GM23248 (cell line): ENCODE measurements at regions not wholly inside any gene's neighbourhood (a gene's known extent, or its start where the extent isn't known, plus 50 kb on each side); places are given as distances from the start of the nearest gene placed in this dataset.

Experiments
- DNase-seq: peaks from one replicate; pipeline ENCODE4 v3.0.0-alpha.2; 2015
- H2AFZ ChIP-seq: fragments of 200-600 bp; sonication (generic); 2 replicates; pipeline ENCODE4 v1.6.1; 2016; ENCODE audit warnings: antibody characterized with exemption
- H3F3A ChIP-seq: fragments of 200-600 bp; sonication (generic); 2 replicates; pipeline ENCODE4 v1.6.1; 2016; ENCODE audit warnings: mild to moderate bottlenecking, antibody characterized with exemption, mixed run types; ENCODE audit not compliant: insufficient read depth
- H3K27ac ChIP-seq: fragments of 200-600 bp; sonication (generic); 2 replicates; pipeline ENCODE4 v1.5.1; 2016; ENCODE audit warnings: mild to moderate bottlenecking
- H3K27me3 ChIP-seq: fragments of 200-600 bp; sonication (generic); replicated peaks from 2 replicates; pipeline ENCODE4 v1.6.1; 2016; ENCODE audit warnings: mild to moderate bottlenecking; ENCODE audit not compliant: insufficient read depth
- H3K36me3 ChIP-seq: fragments of 200-600 bp; sonication (generic); 2 replicates; pipeline ENCODE4 v1.6.1; 2016; ENCODE audit warnings: low read depth, mild to moderate bottlenecking
- H3K4me1 ChIP-seq: fragments of 200-600 bp; sonication (generic); 2 replicates; pipeline ENCODE4 v1.6.1; 2016; ENCODE audit warnings: mild to moderate bottlenecking; ENCODE audit not compliant: insufficient read depth
- H3K4me2 ChIP-seq: fragments of 200-600 bp; sonication (generic); one replicate; pipeline ENCODE4 v1.6.1; 2016; ENCODE audit warnings: mild to moderate bottlenecking; ENCODE audit not compliant: unreplicated experiment
- H3K4me3 ChIP-seq: fragments of 200-600 bp; sonication (generic); 2 replicates; pipeline ENCODE4 v1.5.1; 2016; ENCODE audit warnings: mild to moderate bottlenecking
- H3K79me2 ChIP-seq: fragments of 200-600 bp; sonication (generic); 2 replicates; pipeline ENCODE4 v1.6.1; 2016; ENCODE audit warnings: mild to moderate bottlenecking; ENCODE audit not compliant: insufficient read depth
- H3K9ac ChIP-seq: fragments of 200-600 bp; sonication (generic); 2 replicates; pipeline ENCODE4 v1.6.1; 2016; ENCODE audit warnings: mild to moderate bottlenecking
- H3K9me2 ChIP-seq: fragments of 200-600 bp; sonication (generic); 2 replicates; pipeline ENCODE4 v1.6.1; 2016; ENCODE audit warnings: mixed run types, mild to moderate bottlenecking, moderate library complexity; ENCODE audit not compliant: insufficient read depth
- H3K9me3 ChIP-seq: fragments of 200-600 bp; sonication (generic); one replicate; pipeline ENCODE4 v1.6.1; 2017; ENCODE audit warnings: low read depth
- H4K20me1 ChIP-seq: fragments of 200-600 bp; sonication (generic); 2 replicates; pipeline ENCODE4 v1.6.0; 2016; ENCODE audit not compliant: insufficient read depth
- EZH2 ChIP-seq: fragments of 200-600 bp; sonication (generic); IDR thresholded peaks from 2 replicates; pipeline ENCODE4 v1.6.1; 2018; ENCODE audit warnings: antibody characterized with exemption, mild to moderate bottlenecking; ENCODE audit not compliant: insufficient read depth, poor library complexity, severe bottlenecking
- EZH2phosphoT487 ChIP-seq: fragments of 200-600 bp; sonication (generic); IDR thresholded peaks from 2 replicates; pipeline ENCODE4 v1.6.1; 2018; ENCODE audit warnings: antibody characterized with exemption, moderate library complexity, mild to moderate bottlenecking, low read depth; ENCODE audit not compliant: insufficient read depth
- WGBS, 2 experiments: methylation state at CpG; one replicate each; pipeline ENCODE4 v1.1.6; 2015 to 2017; ENCODE audit warnings: low lambda C conversion rate in 2 of 2, low coverage in 1 of 2; ENCODE audit errors: missing lambda C conversion rate in 2 of 2; 5-methylcytosine and 5-hydroxymethylcytosine counted together
- in situ Hi-C: fragments of 300-500 bp; cut with MboI; formaldehyde crosslinking; loops from 2 replicates; pipeline ENCODE4 v1.15.0; 2020

- H3K9me2 ChIP-seq: no peaks in the 10 kb centered on the region
- peak; percentile 36 for DNase-seq
- H3K27ac ChIP-seq: no peak overlapping the region
- no peaks in the 10 kb centered on the region for H3K4me1 ChIP-seq
- no peaks in the 10 kb centered on the region for H3K36me3 ChIP-seq
- H3K4me2 ChIP-seq: no peak overlapping the region
- no peaks in the 10 kb centered on the region for H3F3A ChIP-seq
- TF ChIP-seq EZH2phosphoT487 (no peak), EZH2 (no peak)
- in situ Hi-C loops: no loop called here
- no peaks in the 10 kb centered on the region for H3K9me3 ChIP-seq
- H3K9ac ChIP-seq: no peak overlapping the region
- WGBS, 2 experiments: 68 to 72% methylated on average over 2 of the region's 2 CpGs
- H3K4me3 ChIP-seq: no peak overlapping the region
- no peak overlapping the region for H2AFZ ChIP-seq
- H4K20me1 ChIP-seq: no peaks in the 10 kb centered on the region
- H3K27me3 ChIP-seq: no peaks in the 10 kb centered on the region
- no peaks in the 10 kb centered on the region for H3K79me2 ChIP-seq
Measured at GRCh38 chr3:147799601-147800000, 390.4 kb downstream of the ZIC1 start.

- no peaks in the 10 kb centered on the region for H4K20me1 ChIP-seq
- H3K4me1 ChIP-seq: peaks cover 7% of the 10 kb centered on the region
- no peak overlapping the region for H3K9ac ChIP-seq
- H3K36me3 ChIP-seq: no peaks in the 10 kb centered on the region
- DNase-seq: no peak
- H3K27ac ChIP-seq: no peak overlapping the region
- H3K9me3 ChIP-seq: no peaks in the 10 kb centered on the region
- WGBS, 2 experiments: 95% methylated on average over 1 of the region's 1 CpG
- no peaks in the 10 kb centered on the region; the same call in 1 of the 2 replicates for H3K9me2 ChIP-seq
- TF ChIP-seq EZH2phosphoT487: no peak
- no peak for TF ChIP-seq EZH2
- no peak overlapping the region for H3K4me2 ChIP-seq
- H3K4me3 ChIP-seq: no peak overlapping the region
- no peak overlapping the region for H2AFZ ChIP-seq
- H3K79me2 ChIP-seq: no peaks in the 10 kb centered on the region
- H3K27me3 ChIP-seq: no peaks in the 10 kb centered on the region
- in situ Hi-C loops: no loop called here
- no peaks in the 10 kb centered on the region for H3F3A ChIP-seq
Measured at GRCh38 chr3:147807776-147808175, 398.6 kb downstream of the ZIC1 start.

DNA sequence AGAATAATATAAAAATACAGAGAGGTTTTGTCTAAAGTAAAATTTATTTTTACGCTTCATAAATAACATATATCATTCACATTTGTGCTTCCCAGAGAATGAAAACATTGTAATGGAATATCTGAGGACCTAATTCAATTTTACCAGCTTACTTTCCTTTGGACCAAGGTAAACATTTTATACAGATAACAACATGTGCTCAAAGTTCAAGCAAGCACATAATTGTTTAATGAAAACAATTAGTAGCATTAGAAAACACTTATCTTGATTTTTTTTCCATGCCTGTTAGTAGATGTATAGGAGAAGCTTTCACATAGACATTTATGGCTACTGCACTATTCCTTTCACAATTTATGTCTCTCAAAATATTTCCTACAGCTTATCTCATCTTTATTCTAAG lies 400.0 kb downstream of the ZIC1 start:
- Histone ChIP-seq H3K4me3 (no peak overlapping the region), H3K27me3 (no peaks in the 10 kb centered on the region), H4K20me1 (no peaks in the 10 kb centered on the region), H3K4me1 (peaks cover 8% of the 10 kb centered on the region), H3K79me2 (no peaks in the 10 kb centered on the region), H3F3A (no peaks in the 10 kb centered on the region), H3K4me2 (no peak overlapping the region), H3K9me2 (no peaks in the 10 kb centered on the region; the same call in 1 of the 2 replicates), H3K36me3 (no peaks in the 10 kb centered on the region), H3K27ac (no peak overlapping the region), H2AFZ (no peak overlapping the region), H3K9me3 (no peaks in the 10 kb centered on the region), H3K9ac (no peak overlapping the region)
- 55 to 72% methylated on average over 1 of the region's 1 CpG for WGBS, 2 experiments
- in situ Hi-C loops: no loop called here
- TF ChIP-seq EZH2 (no peak), EZH2phosphoT487 (no peak)
- DNase-seq: no peak

GRCh38 chr3:147812186-147812911 lies 403.2 kb downstream of the ZIC1 start:
- Histone ChIP-seq H4K20me1 (no peaks in the 10 kb centered on the region), H3K9ac (no peak overlapping the region), H3K9me3 (no peaks in the 10 kb centered on the region), H3K9me2 (no peaks in the 10 kb centered on the region; the same call in 1 of the 2 replicates), H3K4me1 (peaks cover 13% of the 10 kb centered on the region), H3K4me2 (no peak overlapping the region), H3K27ac (no peak overlapping the region), H2AFZ (no peak overlapping the region), H3K27me3 (no peaks in the 10 kb centered on the region), H3K4me3 (no peak overlapping the region), H3F3A (no peaks in the 10 kb centered on the region), H3K79me2 (no peaks in the 10 kb centered on the region), H3K36me3 (no peaks in the 10 kb centered on the region)
- peak; percentile 9 for DNase-seq
- no peak for TF ChIP-seq EZH2
- no peak for TF ChIP-seq EZH2phosphoT487
- in situ Hi-C loops: no loop called here
- WGBS, 2 experiments: 67 to 77% methylated on average over 4 of the region's 4 CpGs
